ENCODE measurements at regions not wholly inside any gene's neighbourhood (a gene's known extent, or its start where the extent isn't known, plus 50 kb on each side); places are given as distances from the start of the nearest gene placed in this dataset.

GRCh38 chr2:196486146-196486545, 153.4 kb upstream of the CCDC150 start:
- TF ChIP-seq POLR2AphosphoS5 (IDR thresholded peaks at IDR 0.05; ENCODE audit: low read depth) (no peak), CTCF (conservative IDR thresholded peaks at IDR 0.05; ENCODE audit: low read depth in 2 of 2) (no peak), EZH2phosphoT487 (IDR thresholded peaks at IDR 0.05; ENCODE audit: unreplicated experiment) (no peak), CREB1 (CRISPR knock-in tag; IDR thresholded peaks at IDR 0.05; ENCODE audit: low read depth) (no peak), ZNF114 (CRISPR knock-in tag; IDR thresholded peaks at IDR 0.05) (no peak)

Measured in GM23338 (cell line).